ENCODE measurements at regions not wholly inside any gene's neighbourhood (a gene's known extent, or its start where the extent isn't known, plus 50 kb on each side); places are given as distances from the start of the nearest gene placed in this dataset.

DNA sequence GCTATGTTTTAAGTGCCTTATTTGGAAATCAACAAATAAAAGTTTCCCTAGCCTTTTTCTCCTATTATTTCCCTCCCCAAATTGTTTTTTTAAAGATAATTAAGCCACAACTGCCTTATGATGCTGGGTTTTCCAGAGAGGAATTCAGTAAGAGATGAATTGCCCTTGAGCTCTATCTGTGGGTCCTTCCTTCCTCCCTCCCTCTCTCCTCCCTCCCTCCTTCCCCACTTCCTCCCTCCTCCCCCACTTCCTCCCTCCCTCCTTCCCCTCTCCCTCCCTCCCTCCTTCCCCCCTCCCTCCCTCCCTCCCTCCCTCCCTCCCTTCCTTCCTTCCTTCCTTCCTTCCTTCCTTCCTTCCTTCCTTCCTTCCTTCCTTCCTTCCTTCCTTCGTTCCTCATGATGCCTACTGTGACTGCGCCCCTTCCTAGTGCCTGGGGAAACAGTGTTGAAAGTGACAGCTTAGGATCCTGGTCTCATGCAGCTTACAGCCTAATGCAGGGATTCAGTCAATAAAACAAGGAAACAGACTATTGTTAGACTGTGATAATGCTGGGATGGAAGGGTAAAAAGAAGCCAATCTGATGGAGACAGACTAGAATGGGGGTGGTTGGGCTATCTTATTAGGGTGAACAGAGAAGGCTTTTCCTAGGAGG is 1417.1 kb downstream of the AACS start:
- Histone ChIP-seq H3K4me3 (ENCODE audit: control insufficient read depth in 1 of 7, extremely low read depth in 1 of 7, insufficient read depth in 4 of 7, low read depth in 2 of 7, low read length in 6 of 7) (no peak overlapping the region), H3K27ac (ENCODE audit: insufficient read depth in 1 of 2, low read depth in 1 of 2, low read length in 2 of 2, poor library complexity in 1 of 2, severe bottlenecking in 2 of 2) (no peak overlapping the region), H3K4me1 (ENCODE audit: control extremely low read depth in 1 of 4, control insufficient read depth in 4 of 4, insufficient read depth in 4 of 4, low read length in 3 of 4) (no peaks in the 10 kb centered on the region), H3K9me3 (ENCODE audit: control extremely low read depth in 1 of 5, control insufficient read depth in 4 of 5, insufficient read depth in 2 of 5, low read depth in 1 of 5, low read length in 4 of 5) (no peaks in the 10 kb centered on the region), H3K36me3 (ENCODE audit: control insufficient read depth in 4 of 4, insufficient read depth in 4 of 4, low read length in 3 of 4) (no peaks in the 10 kb centered on the region), H3K27me3 (replicated peaks in 2 of 5; ENCODE audit: control insufficient read depth in 4 of 5, insufficient read depth in 5 of 5, low read length in 4 of 5) (peaks cover 0 to 2% (median 0%) of the 10 kb centered on the region in 5 experiments)
- ChIA-PET CTCF (no interaction called here), POLR2A (no interaction called here)
- 100% methylated on average over 1 of the region's 2 CpGs for WGBS (ENCODE audit: insufficient coverage)
- DNase-seq: no peak

GRCh38 chr12:126483145-126484068 is 1418.2 kb downstream of the AACS start:
- Histone ChIP-seq H3K9me3 (ENCODE audit: control extremely low read depth in 1 of 5, control insufficient read depth in 4 of 5, insufficient read depth in 2 of 5, low read depth in 1 of 5, low read length in 4 of 5) (no peaks in the 10 kb centered on the region), H3K4me3 (ENCODE audit: control insufficient read depth in 1 of 7, extremely low read depth in 1 of 7, insufficient read depth in 4 of 7, low read depth in 2 of 7, low read length in 6 of 7) (no peak overlapping the region), H3K4me1 (ENCODE audit: control extremely low read depth in 1 of 4, control insufficient read depth in 4 of 4, insufficient read depth in 4 of 4, low read length in 3 of 4) (no peaks in the 10 kb centered on the region), H3K36me3 (ENCODE audit: control insufficient read depth in 4 of 4, insufficient read depth in 4 of 4, low read length in 3 of 4) (no peaks in the 10 kb centered on the region), H3K27ac (ENCODE audit: insufficient read depth in 1 of 2, low read depth in 1 of 2, low read length in 2 of 2, poor library complexity in 1 of 2, severe bottlenecking in 2 of 2) (no peak overlapping the region), H3K27me3 (replicated peaks in 2 of 5; ENCODE audit: control insufficient read depth in 4 of 5, insufficient read depth in 5 of 5, low read length in 4 of 5) (no peaks in the 10 kb centered on the region)
- CTCF ChIA-PET: no interaction called here
- no peak for DNase-seq
- POLR2A ChIA-PET: no interaction called here
- 89% methylated on average over 8 of the region's 17 CpGs for WGBS (ENCODE audit: insufficient coverage)

DNA sequence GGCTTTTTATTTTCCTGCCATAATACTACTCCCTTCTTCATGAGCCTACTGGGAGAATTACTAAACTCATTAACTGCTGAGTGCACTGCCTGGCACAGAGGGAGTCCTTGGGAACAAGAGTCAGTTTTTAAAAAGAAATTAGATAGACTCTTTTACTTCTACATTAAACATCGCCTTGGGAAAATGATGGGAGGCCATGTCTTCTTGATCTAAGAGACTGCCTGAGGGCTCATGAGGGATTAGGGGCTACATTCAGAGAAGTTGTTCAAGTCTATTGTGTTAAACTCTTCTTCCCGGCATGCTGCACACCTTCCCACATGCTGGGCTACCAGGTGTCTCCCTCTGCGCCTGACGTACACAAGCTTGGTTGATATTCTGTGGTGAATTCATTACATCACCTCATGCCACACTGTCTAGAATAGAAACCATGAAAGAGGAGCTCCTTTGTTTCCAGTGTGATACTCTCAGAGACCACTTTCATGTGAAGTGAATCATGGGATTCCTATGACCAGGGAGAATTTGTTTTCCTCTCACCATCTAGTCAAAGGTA is 1422.3 kb downstream of the AACS start:
- Histone ChIP-seq H3K4me1 (ENCODE audit: control extremely low read depth in 1 of 4, control insufficient read depth in 4 of 4, insufficient read depth in 4 of 4, low read length in 3 of 4) (no peaks in the 10 kb centered on the region), H3K27ac (ENCODE audit: insufficient read depth in 1 of 2, low read depth in 1 of 2, low read length in 2 of 2, poor library complexity in 1 of 2, severe bottlenecking in 2 of 2) (no peak overlapping the region), H3K9me3 (ENCODE audit: control extremely low read depth in 1 of 5, control insufficient read depth in 4 of 5, insufficient read depth in 2 of 5, low read depth in 1 of 5, low read length in 4 of 5) (peaks cover 0 to 7% (median 0%) of the 10 kb centered on the region in 5 experiments), H3K27me3 (replicated peaks in 2 of 5; ENCODE audit: control insufficient read depth in 4 of 5, insufficient read depth in 5 of 5, low read length in 4 of 5) (no peaks in the 10 kb centered on the region), H3K36me3 (ENCODE audit: control insufficient read depth in 4 of 4, insufficient read depth in 4 of 4, low read length in 3 of 4) (no peaks in the 10 kb centered on the region), H3K4me3 (ENCODE audit: control insufficient read depth in 1 of 7, extremely low read depth in 1 of 7, insufficient read depth in 4 of 7, low read depth in 2 of 7, low read length in 6 of 7) (no peak overlapping the region)
- CTCF ChIA-PET: no interaction called here
- no peak for DNase-seq
- 100% methylated on average over 1 of the region's 4 CpGs for WGBS (ENCODE audit: insufficient coverage)
- POLR2A ChIA-PET: no interaction called here

- no peak for DNase-seq
- H3K27ac ChIP-seq (ENCODE audit: insufficient read depth in 1 of 2, low read depth in 1 of 2, low read length in 2 of 2, poor library complexity in 1 of 2, severe bottlenecking in 2 of 2): no peak overlapping the region
- CTCF ChIA-PET: no interaction called here
- no peak overlapping the region for H3K4me3 ChIP-seq (ENCODE audit: control insufficient read depth in 1 of 7, extremely low read depth in 1 of 7, insufficient read depth in 4 of 7, low read depth in 2 of 7, low read length in 6 of 7)
- WGBS (ENCODE audit: insufficient coverage): 96% methylated on average over 3 of the region's 3 CpGs
- POLR2A ChIA-PET: no interaction called here
- peaks cover 0 to 7% (median 0%) of the 10 kb centered on the region in 5 experiments for H3K9me3 ChIP-seq (ENCODE audit: control extremely low read depth in 1 of 5, control insufficient read depth in 4 of 5, insufficient read depth in 2 of 5, low read depth in 1 of 5, low read length in 4 of 5)
- no peaks in the 10 kb centered on the region for H3K4me1 ChIP-seq (ENCODE audit: control extremely low read depth in 1 of 4, control insufficient read depth in 4 of 4, insufficient read depth in 4 of 4, low read length in 3 of 4)
- H3K27me3 ChIP-seq (replicated peaks in 2 of 5; ENCODE audit: control insufficient read depth in 4 of 5, insufficient read depth in 5 of 5, low read length in 4 of 5): no peaks in the 10 kb centered on the region
- H3K36me3 ChIP-seq (ENCODE audit: control insufficient read depth in 4 of 4, insufficient read depth in 4 of 4, low read length in 3 of 4): no peaks in the 10 kb centered on the region
These were observed 1423.6 kb downstream of the AACS start for GRCh38 chr12:126488806-126489205.

DNA sequence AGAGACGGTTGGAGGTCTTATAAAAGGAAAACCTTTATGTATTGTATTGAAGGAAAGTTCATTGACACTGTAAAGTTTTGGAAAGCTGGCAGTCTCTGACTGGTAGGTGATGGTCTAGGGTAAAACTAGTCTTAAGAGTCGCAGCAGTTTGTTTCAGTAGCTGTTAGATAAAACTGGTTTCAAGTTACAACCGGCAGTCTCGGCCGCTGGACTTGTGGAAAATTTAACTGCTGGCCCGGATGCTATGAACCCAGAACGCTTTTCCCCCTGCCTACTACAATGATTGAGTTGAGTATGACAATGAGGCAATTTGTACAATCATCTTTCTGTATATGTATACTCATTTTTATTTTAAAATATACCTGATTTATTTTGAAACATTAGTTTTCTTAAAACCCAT is 1426.9 kb downstream of the AACS start:
- Histone ChIP-seq H3K4me1 (ENCODE audit: control extremely low read depth in 1 of 4, control insufficient read depth in 4 of 4, insufficient read depth in 4 of 4, low read length in 3 of 4) (no peaks in the 10 kb centered on the region), H3K27ac (ENCODE audit: insufficient read depth in 1 of 2, low read depth in 1 of 2, low read length in 2 of 2, poor library complexity in 1 of 2, severe bottlenecking in 2 of 2) (no peak overlapping the region), H3K4me3 (ENCODE audit: control insufficient read depth in 1 of 7, extremely low read depth in 1 of 7, insufficient read depth in 4 of 7, low read depth in 2 of 7, low read length in 6 of 7) (no peak overlapping the region), H3K9me3 (ENCODE audit: control extremely low read depth in 1 of 5, control insufficient read depth in 4 of 5, insufficient read depth in 2 of 5, low read depth in 1 of 5, low read length in 4 of 5) (peaks cover 0 to 7% (median 0%) of the 10 kb centered on the region in 5 experiments), H3K27me3 (replicated peaks in 2 of 5; ENCODE audit: control insufficient read depth in 4 of 5, insufficient read depth in 5 of 5, low read length in 4 of 5) (no peaks in the 10 kb centered on the region), H3K36me3 (ENCODE audit: control insufficient read depth in 4 of 4, insufficient read depth in 4 of 4, low read length in 3 of 4) (no peaks in the 10 kb centered on the region)
- ChIA-PET POLR2A (no interaction called here), CTCF (no interaction called here)
- 67% methylated on average over 2 of the region's 7 CpGs for WGBS (ENCODE audit: insufficient coverage)
- DNase-seq: no peak

GRCh38 chr12:126493366-126494108 is 1428.3 kb downstream of the AACS start:
- no peak overlapping the region for H3K4me3 ChIP-seq (ENCODE audit: control insufficient read depth in 1 of 7, extremely low read depth in 1 of 7, insufficient read depth in 4 of 7, low read depth in 2 of 7, low read length in 6 of 7)

More at GRCh38 chr12:126493366-126494108, 1428.3 kb downstream of the AACS start:
- no peak overlapping the region for H3K27ac ChIP-seq (ENCODE audit: insufficient read depth in 1 of 2, low read depth in 1 of 2, low read length in 2 of 2, poor library complexity in 1 of 2, severe bottlenecking in 2 of 2)
- H3K27me3 ChIP-seq (replicated peaks in 2 of 5; ENCODE audit: control insufficient read depth in 4 of 5, insufficient read depth in 5 of 5, low read length in 4 of 5): no peaks in the 10 kb centered on the region
- H3K9me3 ChIP-seq (ENCODE audit: control extremely low read depth in 1 of 5, control insufficient read depth in 4 of 5, insufficient read depth in 2 of 5, low read depth in 1 of 5, low read length in 4 of 5): peaks cover 0 to 7% (median 0%) of the 10 kb centered on the region in 5 experiments
- ChIA-PET POLR2A (no interaction called here), CTCF (no interaction called here)
- no peaks in the 10 kb centered on the region for H3K4me1 ChIP-seq (ENCODE audit: control extremely low read depth in 1 of 4, control insufficient read depth in 4 of 4, insufficient read depth in 4 of 4, low read length in 3 of 4)
- DNase-seq: no peak
- WGBS (ENCODE audit: insufficient coverage): 74% methylated on average over 3 of the region's 6 CpGs
- H3K36me3 ChIP-seq (ENCODE audit: control insufficient read depth in 4 of 4, insufficient read depth in 4 of 4, low read length in 3 of 4): no peaks in the 10 kb centered on the region

Data from common myeloid progenitor, CD34-positive (primary cell).